Gastroesophageal sphincter (tissue), 3 donors: ENCODE measurements at regions not wholly inside any gene's neighbourhood (a gene's known extent, or its start where the extent isn't known, plus 50 kb on each side); places are given as distances from the start of the nearest gene placed in this dataset.

ENCODE experiments used
- EP300 ChIP-seq: sonication (generic); formaldehyde crosslinking; IDR thresholded peaks from one replicate; pipeline ENCODE4 v1.6.1; 2017; ENCODE audit warnings: antibody characterized with exemption, mild to moderate bottlenecking
- POLR2A ChIP-seq, 2 donors: fragments of 450-650 bp; IDR thresholded peaks; one replicate each; pipeline ENCODE4 v1.6.1; 2017; ENCODE audit warnings: antibody characterized with exemption in 2 of 2, mild to moderate bottlenecking in 2 of 2, moderate library complexity in 1 of 2
- POLR2AphosphoS5 ChIP-seq: sonication (generic); formaldehyde crosslinking; IDR thresholded peaks from one replicate; pipeline ENCODE4 v1.6.1; 2017; ENCODE audit warnings: antibody characterized with exemption
- TF ChIP-seq, protein P1 (sequence below), 4 experiments: fragments of 200-600 bp in 2 of 4; fragments of 450-650 bp in 2 of 4; sonication (generic) in 1 of 4; IDR thresholded peaks; one replicate each; pipeline ENCODE4 v1.5.1; 2017 to 2019; ENCODE audit warnings: antibody characterized with exemption in 4 of 4, mild to moderate bottlenecking in 2 of 4, moderate library complexity in 2 of 4

DNA sequence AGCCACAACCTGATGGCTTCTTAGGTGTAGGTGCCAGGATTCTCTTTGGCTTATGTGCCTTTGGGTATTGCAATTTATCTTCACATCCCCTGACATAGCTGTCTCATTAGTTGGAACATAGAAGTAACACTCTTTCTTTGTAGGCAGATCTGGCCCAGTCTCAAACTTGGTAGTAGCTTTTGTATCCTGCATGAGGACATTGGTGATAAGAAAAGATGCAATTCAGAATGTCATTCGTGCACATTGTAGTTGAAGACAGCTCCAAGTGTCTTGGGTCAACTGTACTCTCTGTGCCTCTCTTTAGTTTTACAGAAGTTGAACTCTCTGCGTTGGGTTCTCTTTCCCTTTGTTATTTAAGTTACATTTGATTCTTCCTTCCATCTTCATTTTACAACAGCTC, 69.6 kb upstream of the BCL11A start:
- TF ChIP-seq, protein P1, sequence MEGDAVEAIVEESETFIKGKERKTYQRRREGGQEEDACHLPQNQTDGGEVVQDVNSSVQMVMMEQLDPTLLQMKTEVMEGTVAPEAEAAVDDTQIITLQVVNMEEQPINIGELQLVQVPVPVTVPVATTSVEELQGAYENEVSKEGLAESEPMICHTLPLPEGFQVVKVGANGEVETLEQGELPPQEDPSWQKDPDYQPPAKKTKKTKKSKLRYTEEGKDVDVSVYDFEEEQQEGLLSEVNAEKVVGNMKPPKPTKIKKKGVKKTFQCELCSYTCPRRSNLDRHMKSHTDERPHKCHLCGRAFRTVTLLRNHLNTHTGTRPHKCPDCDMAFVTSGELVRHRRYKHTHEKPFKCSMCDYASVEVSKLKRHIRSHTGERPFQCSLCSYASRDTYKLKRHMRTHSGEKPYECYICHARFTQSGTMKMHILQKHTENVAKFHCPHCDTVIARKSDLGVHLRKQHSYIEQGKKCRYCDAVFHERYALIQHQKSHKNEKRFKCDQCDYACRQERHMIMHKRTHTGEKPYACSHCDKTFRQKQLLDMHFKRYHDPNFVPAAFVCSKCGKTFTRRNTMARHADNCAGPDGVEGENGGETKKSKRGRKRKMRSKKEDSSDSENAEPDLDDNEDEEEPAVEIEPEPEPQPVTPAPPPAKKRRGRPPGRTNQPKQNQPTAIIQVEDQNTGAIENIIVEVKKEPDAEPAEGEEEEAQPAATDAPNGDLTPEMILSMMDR (IDR thresholded peaks at IDR 0.05) = no peak
- no peak for TF ChIP-seq POLR2A (IDR thresholded peaks at IDR 0.05)
- TF ChIP-seq EP300 = no peak
- TF ChIP-seq POLR2AphosphoS5 = no peak
